Neural crest cell (in vitro differentiated cells): ENCODE measurements at regions not wholly inside any gene's neighbourhood (a gene's known extent, or its start where the extent isn't known, plus 50 kb on each side); places are given as distances from the start of the nearest gene placed in this dataset.

Source experiments
- DNase-seq: peaks from one replicate; pipeline ENCODE4 v3.0.0; 2021; ENCODE audit warnings: low read depth, mixed read lengths, low spot score
- H3K27ac Mint-ChIP-seq: one replicate; pipeline ENCODE4 v1.8.0; 2021; ENCODE audit warnings: mild to moderate bottlenecking, mixed read lengths; ENCODE audit not compliant: unreplicated experiment
- H3K27me3 Mint-ChIP-seq: 2 replicates; pipeline ENCODE4 v1.8.0; 2021; ENCODE audit warnings: low read depth, mild to moderate bottlenecking, mixed read lengths
- H3K36me3 Mint-ChIP-seq: 2 replicates; pipeline ENCODE4 v1.8.0; 2021; ENCODE audit warnings: low read depth, mild to moderate bottlenecking, mixed read lengths
- H3K4me1 Mint-ChIP-seq: 2 replicates; pipeline ENCODE4 v1.8.0; 2021; ENCODE audit warnings: mixed read lengths
- H3K4me3 Mint-ChIP-seq: one replicate; pipeline ENCODE4 v1.8.0; 2021; ENCODE audit warnings: mild to moderate bottlenecking, mixed read lengths
- H3K9me3 Mint-ChIP-seq: 2 replicates; pipeline ENCODE4 v1.8.0; 2021; ENCODE audit warnings: mixed read lengths
- CTCF ChIP-seq: fragments of 200-600 bp; sonication (generic); conservative IDR thresholded peaks from 2 replicates; pipeline ENCODE4 v1.5.0; 2021; ENCODE audit warnings: antibody characterized with exemption, mild to moderate bottlenecking

GRCh38 chr20:40849456-40849855, 160.4 kb upstream of the MAFB start:
- Mint-ChIP-seq H3K9me3 (no peaks in the 10 kb centered on the region), H3K27ac (no peak overlapping the region), H3K4me1 (peaks cover 19% of the 10 kb centered on the region), H3K4me3 (no peak overlapping the region), H3K27me3 (no peaks in the 10 kb centered on the region), H3K36me3 (no peaks in the 10 kb centered on the region)
- TF ChIP-seq CTCF, result no peak
- no peak for DNase-seq

- H3K27me3 Mint-ChIP-seq, result no peaks in the 10 kb centered on the region
- H3K9me3 Mint-ChIP-seq, result no peaks in the 10 kb centered on the region
- H3K4me3 Mint-ChIP-seq, result no peak overlapping the region
- TF ChIP-seq CTCF, result no peak
- no peaks in the 10 kb centered on the region for H3K36me3 Mint-ChIP-seq
- DNase-seq, result no peak
- H3K27ac Mint-ChIP-seq, result no peak overlapping the region
- H3K4me1 Mint-ChIP-seq, result peaks cover 17% of the 10 kb centered on the region
Measured at GRCh38 chr20:40851051-40851450, 162.0 kb upstream of the MAFB start.

GRCh38 chr20:40855269-40855668, 166.2 kb upstream of the MAFB start:
- no peak overlapping the region for H3K27ac Mint-ChIP-seq
- DNase-seq, result no peak
- H3K4me1 Mint-ChIP-seq, result peaks cover 42% of the 10 kb centered on the region
- H3K36me3 Mint-ChIP-seq, result no peaks in the 10 kb centered on the region
- H3K4me3 Mint-ChIP-seq, result no peak overlapping the region
- TF ChIP-seq CTCF, result no peak
- H3K27me3 Mint-ChIP-seq, result no peaks in the 10 kb centered on the region
- H3K9me3 Mint-ChIP-seq, result no peaks in the 10 kb centered on the region

- Mint-ChIP-seq H3K27ac (peak overlapping the region; percentile 85), H3K4me1 (peaks cover 42% of the 10 kb centered on the region), H3K9me3 (no peaks in the 10 kb centered on the region), H3K36me3 (no peaks in the 10 kb centered on the region), H3K27me3 (no peaks in the 10 kb centered on the region), H3K4me3 (no peak overlapping the region)
- TF ChIP-seq CTCF, result no peak
- DNase-seq, result no peak
Measured at GRCh38 chr20:40856653-40857052, 167.6 kb upstream of the MAFB start.

- Mint-ChIP-seq H3K4me1 (peaks cover 25% of the 10 kb centered on the region), H3K27ac (peak overlapping the region; percentile 36), H3K9me3 (no peaks in the 10 kb centered on the region), H3K4me3 (no peak overlapping the region), H3K27me3 (no peaks in the 10 kb centered on the region), H3K36me3 (no peaks in the 10 kb centered on the region)
- no peak for TF ChIP-seq CTCF
- no peak for DNase-seq
Measured at GRCh38 chr20:40860487-40860902, 168.1 kb upstream of the TOP1 start.
